GM19238 (cell line): ENCODE measurements at regions not wholly inside any gene's neighbourhood (a gene's known extent, or its start where the extent isn't known, plus 50 kb on each side); places are given as distances from the start of the nearest gene placed in this dataset.

Source experiments
- DNase-seq: peaks from one replicate; pipeline ENCODE4 v3.0.0; 2011; ENCODE audit warnings: low spot score; ENCODE audit not compliant: insufficient read length

DNA sequence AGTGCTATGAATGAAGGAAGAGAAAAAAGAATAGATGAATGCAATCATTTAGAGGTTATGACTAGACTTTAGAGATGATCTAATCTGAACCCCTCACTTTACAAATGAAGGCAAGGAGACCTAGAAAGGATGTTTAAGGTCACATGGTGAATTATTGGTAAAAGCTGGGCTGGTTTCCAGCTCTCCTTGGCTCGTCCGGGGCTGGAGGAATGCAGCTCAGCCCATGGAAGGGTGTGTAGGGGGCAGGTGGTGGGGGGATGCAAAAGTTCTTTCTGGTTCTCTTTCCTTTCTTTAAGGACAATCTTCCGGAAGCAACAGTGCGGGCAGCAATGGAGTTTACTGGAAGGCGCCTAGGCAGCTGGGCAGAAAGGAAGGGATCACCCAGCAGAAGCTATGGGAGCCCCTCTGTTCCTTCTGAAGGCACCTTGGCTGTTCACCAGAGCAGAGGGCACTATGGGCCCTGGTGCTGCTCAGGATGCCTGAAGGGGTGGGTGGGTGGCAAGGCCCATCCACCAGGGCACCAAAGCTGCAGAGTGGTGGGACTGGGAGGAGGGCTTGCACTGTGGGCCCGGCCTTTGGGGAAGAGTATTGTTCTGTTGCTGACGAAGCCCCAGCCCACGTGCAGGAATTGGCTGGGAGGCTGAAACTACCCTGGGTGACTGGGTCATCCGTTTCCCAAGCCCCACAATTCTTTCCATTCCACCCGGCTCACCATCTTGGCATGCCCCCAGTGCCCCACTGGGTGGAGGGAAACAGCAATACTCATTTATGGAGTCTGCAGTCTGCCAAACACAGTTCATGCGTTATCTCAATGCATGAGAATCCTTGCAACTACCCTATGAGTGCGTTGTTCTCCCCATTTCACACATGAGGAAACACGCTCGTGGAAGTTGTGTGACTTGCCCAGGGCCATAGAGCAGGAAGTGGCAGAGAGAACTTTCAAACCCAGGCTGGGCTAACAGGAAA is 78.2 kb downstream of the IRF2BPL start:
- DNase-seq = no peak

DNA sequence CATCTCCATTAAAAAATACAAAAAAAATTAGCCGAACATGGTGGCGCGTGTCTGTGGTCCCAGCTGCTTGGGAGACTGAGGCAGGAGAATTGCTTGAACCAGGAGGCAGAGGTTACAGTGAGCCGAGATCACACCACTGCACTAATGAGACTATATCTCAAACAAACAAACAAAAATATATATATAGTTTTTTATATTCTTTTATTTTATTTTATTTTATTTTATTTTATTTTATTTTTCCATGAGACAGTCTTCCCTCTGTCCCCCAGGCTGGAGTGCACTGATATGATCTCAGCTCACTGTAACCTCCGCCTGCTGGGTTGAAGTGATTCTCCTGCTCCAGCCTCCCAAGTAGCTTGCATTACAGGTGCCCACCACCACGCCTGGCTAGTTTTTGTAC is 79.5 kb downstream of the IRF2BPL start:
- no peak for DNase-seq

DNA sequence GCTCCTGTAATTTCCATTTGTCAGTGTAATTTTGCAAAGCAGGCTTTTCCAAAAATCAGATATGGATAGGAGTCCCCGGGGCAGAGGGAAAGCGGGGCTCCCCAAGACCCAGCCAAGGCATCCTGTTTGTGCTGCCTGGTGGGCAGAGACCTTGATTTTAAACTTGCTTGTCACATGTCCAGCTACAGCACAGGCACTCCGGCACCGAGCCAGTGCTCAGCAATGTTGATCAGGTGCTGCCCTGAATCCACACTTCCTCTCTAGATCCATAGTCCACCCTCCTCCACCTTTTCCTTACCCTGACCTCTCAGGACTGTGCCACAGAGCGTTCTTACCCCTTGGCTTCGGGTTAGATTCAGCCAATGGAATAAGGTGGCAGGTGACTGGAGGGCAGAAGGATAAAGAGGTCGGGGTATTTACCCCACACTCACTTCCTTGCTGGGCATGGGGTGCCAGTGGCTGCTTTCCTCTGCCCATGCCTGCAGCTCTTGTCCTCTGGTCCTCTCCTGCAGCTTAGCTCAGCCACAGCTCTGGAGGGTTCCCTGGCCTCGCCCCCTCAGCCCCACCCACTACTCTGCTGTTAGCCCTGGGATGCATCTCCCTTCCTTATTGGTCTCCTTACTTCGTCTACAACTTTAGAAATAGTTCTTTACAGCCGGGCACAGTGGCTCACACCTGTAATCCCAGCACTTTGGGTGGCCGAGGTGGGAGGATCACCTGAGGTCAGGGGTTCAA is 80.1 kb downstream of the IRF2BPL start:
- no peak for DNase-seq

DNA sequence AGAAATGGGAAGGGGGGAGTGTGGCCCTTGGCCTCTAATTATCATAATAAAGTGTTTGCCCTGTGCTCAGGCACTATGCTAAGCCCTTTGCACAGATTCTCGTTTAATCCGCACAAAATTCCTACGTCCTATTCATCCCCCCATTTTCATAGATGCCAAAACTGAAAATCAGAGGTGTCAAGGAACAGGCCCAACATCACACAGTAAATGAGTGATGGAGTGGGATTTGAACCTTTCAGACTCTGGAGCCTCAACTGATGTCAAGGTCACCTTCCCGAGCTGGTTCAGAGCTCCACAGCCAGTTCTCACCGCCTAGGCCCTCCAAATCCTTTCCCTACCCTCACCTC is 80.7 kb downstream of the IRF2BPL start:
- DNase-seq = no peak

DNA sequence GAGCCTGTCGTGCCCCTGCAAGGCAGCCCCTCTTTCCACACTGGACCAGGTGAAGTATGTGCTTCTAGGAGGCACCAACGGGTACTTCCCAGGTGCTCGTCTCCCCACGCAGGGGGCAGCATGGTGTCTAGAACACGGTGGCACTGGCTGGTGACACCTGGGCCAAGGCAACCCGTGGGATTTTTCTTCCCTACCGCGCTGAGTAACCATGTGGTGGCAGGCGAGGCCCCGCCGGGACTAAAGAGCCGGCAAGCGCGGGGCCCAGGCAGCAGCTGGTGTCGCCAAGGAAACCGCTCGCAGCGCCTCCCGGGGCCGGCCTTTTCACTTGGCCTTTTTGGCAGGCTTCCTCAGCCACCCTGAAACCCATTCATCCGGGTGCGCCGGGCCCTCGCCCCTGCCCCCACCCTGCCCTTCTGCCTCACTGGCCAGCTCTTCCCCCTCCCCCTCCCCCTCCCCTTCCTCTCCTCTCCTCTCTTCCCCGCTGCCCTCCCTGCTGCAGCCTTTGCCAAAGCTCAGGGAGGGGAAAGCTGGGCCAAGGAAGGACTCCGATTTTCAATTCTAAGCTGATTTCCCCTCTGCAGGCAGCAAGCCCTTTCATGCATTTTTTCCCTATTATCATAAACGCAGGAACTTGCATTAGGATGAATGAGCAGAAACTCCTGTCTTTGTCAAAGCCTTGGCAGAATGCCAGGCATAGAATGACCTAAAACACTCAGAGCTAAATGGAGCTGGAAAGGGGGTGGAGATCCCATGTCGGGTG is 81.2 kb downstream of the IRF2BPL start:
- DNase-seq = peak; percentile 84

DNA sequence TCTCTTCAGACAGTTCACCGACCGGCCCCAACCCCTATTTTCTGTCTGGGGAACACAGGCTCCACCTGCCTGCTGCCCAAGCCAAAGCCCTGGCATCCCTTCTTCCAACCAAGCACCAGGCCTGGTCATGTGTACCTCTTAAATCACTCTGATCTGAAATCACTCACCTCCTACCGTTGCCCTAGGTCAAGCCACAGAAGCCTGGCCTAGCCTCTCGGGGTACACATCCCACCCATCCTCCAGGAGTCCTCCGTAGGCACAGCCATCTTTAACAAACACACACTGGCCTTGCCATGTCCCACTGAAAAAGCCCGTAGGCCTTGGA is 81.8 kb downstream of the IRF2BPL start:
- DNase-seq = no peak

DNA sequence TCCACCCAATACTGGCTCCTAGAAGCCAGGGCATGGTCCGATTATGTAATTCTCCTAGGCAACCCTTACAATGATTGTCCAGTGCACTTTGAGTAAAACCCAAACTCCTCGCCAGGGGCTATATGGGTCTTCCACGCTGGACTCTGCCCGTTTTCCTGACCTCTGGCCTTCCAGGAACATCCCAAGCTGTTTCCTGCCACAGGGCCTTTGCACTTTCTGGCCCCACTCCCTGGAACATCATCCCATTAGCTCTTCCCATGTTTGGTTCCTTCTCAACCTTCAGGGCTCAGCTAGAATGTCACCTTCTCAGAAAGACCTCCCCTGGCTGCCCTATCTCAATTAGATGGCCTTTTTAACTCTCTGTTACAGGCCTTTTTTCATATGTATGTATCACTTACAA is 85.4 kb downstream of the IRF2BPL start:
- DNase-seq = no peak

DNA sequence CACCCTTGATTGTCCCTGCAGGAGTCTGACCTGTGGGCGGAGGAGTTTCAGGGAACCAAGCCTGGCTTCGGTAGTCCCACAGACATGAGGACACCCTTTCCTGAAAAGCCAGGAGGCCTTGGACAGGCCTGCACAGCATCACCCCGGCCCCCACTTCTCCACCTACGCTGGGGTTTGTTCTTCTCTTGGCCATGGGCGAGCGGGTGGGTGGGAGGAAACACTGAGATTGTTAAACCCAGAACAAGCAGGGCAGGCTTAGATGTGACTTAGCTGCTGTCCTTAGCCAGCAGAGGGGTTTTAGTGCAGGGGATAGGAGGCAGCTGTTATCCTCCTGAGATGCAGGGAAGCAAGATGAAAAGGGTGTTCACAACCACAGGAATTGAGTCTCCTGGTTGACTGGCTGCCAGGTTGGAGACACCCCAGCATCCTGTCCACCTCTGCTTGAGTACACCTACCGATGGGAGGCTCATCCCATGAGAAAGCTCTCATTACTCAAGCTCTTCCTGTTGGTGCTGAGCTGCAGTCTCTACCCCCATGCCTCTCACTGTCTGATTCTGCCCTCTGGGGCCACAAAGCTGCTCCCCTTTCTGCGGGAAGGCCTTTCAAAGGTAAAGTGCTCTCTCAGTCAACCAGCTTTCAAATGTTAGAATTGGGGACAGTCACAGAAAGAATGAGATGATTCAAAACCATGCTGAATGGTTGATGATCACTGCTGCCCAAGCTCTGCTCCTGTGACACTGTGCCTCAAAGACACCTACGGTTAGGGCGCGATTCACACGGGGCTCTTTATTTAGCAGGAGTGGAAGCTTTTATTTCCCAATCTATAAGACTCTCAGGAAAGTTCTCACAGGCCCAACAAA is 86.3 kb downstream of the IRF2BPL start:
- no peak for DNase-seq

DNA sequence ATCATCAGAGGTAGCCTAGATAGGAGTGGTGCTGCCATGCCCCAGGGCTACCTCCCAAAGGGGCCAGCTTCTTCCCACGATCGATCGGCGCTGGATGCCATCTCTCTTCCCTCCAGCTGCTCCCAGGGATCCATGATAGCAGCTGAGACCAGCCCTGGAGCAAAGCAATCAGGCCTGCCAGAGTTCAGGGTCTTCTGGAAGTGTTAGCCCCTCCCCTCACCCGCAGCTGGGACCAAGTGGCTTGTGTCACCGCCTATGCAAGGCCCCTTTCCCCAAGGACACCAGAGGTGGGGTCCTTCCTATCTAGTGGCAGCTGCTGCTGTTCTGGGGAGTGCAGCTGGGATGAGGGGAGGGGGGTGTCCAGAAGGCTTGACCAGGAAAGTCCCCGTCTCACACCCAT is 87.0 kb downstream of the IRF2BPL start:
- no peak for DNase-seq

DNA sequence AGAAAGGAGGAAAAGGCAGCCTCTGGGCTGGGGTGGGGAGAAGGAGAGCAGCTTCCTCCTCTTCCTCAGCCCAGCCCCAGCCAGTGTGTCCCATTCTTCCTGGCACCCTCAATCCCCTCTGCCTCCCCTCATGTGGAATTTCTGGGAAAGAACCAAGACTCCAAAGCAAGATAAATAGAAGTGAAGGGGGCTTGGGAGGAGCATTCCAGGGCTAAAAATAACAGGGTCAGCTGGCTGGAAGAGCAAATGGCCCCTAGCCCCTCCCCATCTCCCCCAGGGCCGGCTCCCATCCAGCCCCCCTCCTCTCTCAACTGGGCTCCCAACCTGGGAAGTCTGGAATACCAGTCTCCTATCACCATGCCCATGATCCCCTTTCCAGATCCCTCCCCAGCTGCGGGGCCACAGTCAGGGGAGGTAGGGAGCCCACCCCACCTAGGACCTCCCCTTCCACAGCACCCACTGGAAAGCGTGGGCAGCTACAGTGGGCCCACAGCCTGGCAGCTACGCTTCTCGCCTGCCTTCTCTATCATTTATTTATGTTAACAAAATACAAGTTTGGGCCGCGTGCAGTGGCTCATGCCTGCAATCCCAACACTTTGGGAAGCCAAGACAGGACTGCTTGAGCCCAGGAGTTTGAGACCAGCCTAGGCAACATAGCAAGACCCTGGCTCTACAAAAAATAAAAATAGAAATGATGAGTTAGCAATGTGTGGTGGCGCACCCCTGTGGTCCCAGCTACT is 88.3 kb downstream of the IRF2BPL start:
- DNase-seq = no peak

DNA sequence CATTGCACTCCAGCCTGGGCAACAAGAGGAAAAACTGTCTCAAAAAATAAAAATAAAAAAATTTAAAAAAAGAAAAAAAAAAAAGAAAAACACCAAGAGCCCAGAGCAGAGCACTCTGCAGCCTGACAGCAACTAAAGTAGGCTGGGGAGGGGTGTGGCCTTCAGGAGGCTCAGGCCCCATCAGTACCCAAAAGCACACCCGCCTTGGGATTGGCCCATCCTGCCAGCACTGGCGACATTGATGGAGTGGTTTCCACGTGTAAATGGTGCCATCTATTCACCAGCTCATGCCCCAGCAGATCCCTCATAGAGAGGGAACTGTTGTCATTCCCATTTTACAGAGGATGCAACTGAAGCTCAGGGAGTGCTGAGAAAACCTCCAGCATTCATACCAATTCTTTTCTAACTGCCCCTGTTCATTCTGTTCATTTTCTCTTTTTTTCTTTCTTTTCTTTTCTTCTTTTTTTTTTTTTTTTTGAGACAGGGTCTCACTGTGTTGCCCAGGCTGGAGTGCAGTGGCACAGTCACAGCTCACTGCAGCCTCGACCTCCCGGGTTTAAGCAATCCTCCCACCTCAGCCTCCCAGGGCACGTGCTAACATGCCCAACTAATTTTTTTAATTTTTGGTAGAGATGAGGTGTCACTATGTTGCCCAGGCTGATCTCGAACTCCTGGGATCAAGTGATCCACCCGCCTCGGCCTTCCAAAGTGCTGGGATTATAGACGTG is 89.3 kb downstream of the IRF2BPL start:
- no peak for DNase-seq

DNA sequence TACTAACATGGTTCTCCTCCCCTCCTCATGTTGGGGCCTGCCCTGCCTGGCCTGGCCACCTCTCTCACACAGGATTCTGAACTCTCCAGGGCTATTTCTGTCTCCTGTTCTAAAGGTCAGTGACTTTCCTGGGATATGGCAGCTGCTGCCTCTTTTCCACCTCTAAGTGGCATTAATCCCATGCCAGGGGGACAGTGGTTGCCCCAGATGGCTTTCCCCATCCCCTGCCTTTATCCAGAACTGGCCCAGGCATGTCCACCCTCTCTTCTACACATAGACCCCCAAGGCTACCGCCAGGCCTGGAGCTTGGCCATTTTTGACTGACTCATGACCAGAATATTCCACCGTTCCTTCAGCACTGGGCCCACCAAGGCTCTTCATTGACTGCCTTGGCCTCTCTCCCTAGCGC is 90.4 kb downstream of the IRF2BPL start:
- no peak for DNase-seq

DNA sequence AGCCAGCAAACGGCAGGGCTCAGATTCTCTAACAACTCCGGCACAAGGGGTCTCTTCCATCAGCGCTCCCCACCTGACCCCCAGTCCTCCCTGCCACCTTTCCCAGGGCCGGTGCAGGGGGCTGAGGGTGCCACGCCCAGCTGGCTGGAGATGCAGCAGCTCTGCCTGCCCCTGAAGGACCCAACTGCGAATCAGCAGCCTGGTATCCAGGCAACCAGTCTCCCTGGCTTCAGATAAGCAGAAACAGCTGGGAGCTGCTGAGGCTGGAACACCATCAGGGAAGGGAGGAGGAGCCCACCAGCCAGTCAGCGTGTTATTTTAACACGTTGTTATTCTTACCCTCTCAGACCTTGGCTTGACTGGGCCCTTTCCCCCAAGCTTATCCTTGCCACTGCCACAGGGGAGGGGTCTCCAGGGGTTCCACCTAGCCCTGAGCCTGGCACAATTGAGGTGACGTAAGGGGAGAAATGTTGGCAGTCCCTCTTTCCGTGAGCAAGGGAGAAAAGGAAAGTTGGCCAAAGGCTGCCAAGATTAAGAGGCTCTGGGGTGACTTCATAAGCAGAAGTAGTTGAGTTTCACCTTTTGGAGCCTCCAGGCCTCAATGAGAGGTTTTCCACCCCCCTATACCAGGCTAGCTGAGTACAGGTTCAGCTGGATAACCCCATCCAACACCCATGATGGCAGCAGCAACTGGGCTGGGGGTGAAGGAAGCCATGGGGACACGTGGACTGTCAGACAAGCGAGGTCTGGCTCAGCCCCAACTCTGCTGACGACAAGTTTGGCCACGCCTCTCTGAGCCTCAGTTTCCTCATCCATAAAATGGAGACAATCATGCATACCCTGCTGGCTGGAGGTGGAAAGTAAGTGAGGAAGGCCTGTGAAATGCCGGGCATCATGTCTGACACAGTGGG is 91.1 kb downstream of the IRF2BPL start:
- no peak for DNase-seq

DNA sequence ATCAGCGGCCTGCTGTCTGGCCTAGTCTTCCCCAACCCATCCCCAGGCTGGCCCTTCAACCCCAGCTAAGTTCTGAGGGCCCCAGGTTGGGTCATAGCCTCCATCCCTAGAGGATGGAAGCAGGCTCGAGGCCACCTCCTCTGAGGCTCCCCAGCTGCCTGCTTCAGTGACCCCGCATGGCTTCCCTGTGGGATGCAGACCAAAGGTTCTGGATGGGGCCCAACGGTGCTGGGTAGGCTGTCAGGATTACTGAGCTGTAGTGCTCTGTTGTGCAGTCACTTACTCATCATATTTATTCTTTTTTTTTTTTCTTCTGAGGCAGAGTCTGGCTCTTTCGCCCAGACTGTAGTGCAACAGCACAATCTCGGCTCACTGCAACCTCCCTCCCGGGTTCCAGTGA is 92.0 kb downstream of the IRF2BPL start:
- DNase-seq = no peak

DNA sequence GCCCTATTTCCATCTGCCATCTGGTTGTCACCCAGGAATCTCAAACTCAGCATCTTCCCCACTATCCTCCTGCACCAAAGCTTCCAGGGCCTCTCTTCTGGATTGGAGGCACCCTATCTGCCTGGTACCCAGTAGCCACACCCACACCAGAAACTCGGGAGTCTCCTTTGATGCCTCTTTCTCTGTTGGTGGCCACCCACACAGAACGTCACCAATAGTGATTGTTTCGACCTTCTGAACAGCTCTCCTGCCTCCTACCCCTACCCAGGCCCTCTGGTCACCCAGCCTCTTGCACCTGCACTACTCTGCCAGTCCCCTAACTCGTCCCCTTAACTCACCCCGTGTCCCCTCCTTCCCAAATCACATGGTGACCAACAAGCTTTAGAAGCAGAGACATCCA is 95.0 kb downstream of the IRF2BPL start:
- DNase-seq = no peak

DNA sequence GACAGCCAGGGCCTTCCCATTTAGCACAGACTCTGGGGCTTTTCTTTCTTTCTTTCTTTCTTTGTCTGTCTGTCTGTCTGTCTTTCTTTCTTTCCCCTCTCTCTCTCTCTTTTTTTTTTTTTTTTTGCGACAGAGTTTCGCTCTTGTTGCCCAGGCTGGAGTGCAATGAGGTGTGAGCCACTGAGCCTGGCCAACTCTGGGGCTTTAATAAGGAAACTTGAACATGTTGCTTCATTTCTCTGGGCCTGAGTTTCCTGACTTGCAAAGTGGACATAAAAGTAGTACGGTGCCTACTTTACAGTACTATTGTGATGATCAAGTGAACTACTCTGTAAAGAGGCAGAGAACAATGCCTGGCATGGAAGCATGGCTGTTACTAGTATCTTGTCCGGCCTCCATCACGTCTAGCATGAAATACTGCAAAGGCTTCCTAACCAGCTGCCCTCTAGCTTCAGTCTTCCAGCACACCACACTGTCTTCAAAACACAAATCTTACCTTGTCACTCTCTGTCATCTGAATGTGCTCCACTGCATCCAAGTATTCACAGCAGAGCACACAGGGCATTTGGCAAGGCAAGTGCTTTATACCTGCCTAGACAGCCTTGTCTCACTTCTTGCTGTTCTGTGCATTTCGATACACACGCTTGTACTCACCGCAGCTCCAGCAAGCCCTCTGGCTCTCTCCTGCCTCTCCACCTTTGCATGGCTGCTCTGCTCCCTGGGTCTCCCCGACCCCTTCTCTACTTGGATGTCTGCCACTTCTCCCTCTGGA is 96.7 kb downstream of the IRF2BPL start:
- DNase-seq = no peak

DNA sequence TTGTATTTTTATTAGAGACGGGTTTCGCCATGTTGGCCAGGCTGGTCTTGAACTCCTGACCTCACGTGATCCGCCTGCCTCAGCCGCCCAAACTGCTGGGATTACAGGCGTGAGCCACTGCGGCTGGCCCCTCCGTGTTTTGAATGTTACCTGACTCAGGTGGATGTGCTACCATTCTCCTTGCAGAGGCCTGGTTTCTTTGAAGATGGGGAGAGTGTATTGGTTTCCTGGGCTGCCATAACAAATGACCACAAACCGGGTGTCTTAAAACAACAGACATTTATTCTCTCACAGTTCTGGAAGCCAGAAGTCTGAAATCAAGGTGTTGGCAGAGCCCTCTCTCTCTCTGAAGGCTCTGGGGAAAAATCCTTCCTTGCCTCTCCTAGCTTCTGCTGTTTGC is 98.0 kb downstream of the IRF2BPL start:
- DNase-seq = no peak

DNA sequence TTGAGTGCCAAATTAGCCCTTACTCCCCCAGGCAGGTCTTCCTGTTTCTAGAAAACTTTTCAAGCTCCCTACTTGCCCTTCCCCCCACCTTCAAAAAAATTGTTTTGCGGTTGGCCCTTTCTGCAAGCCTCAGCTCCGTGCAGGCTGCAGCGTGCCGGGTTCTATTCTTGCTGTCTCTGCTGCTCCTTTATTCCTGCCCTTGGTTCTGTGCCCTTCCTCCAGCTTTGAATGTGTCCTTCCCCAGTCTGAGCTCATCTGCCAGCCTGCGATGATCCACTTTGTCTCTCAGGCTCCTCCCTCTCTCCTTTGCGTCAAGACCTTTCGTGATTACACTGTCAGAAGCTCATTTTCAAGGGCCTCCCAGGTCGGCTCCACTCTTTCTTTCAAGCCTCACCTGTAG is 98.6 kb downstream of the IRF2BPL start:
- no peak for DNase-seq
